ENCODE measurements at regions not wholly inside any gene's neighbourhood (a gene's known extent, or its start where the extent isn't known, plus 50 kb on each side); places are given as distances from the start of the nearest gene placed in this dataset.
"Not testable (repeated sequence)": the region's sequence is repeated elsewhere in the genome, so short reads cannot be mapped to it uniquely, and the experiment has no call there.

DNA sequence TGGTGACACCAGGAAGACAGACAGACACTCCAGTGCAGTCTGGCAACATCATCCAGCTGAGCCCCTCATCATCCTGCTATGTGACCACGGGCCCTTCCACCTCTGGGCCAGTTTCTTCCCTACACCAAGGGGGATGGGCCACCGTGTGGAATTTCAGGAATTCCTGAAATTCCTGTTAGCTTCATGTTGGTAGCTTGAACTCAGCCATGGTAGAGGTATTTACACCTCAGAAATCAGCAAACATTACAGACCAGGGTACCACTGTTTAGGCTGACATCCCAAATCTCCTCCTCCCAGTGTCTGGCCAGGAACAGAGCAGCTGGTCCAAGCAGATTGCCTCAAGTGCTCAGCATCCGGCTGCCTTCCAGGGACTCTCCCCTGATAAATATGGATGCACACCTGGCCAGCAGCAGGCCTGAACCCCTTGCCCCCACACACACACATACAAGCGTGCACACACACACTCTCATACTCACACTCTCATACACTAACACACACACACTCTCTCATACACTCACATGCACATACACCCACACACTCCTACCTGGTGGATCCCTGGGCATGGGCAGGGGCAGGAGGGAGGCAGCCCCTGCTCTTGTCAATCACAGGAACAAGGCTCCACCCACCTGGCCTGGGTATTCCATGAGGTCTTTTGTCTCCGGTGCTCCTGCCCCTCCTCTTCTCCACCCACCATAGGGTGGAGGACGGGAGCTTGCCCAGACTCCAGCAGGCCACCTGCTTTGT, 85.2 kb downstream of the BUD13 start:
- intact Hi-C loops (cut with DNase I): no loop called here
- H3K4me1 ChIP-seq: no peaks in the 10 kb centered on the region
- no peaks in the 10 kb centered on the region for H3K27me3 ChIP-seq
- H3K27ac ChIP-seq: no peak overlapping the region
- no peaks in the 10 kb centered on the region for H3K36me3 ChIP-seq
- DNase-seq (ENCODE audit: extremely low spot score in 2 of 2): peak; percentile 56 to 79
- no peak for TF ChIP-seq POLR2A (IDR thresholded peaks at IDR 0.05)
- no peak for TF ChIP-seq POLR2AphosphoS5 (IDR thresholded peaks at IDR 0.05; ENCODE audit: insufficient read depth in 1 of 2, low read depth in 1 of 2)
- no peak for TF ChIP-seq CTCF (IDR thresholded peaks at IDR 0.05)
- H3K9me3 ChIP-seq: no peaks in the 10 kb centered on the region
- H3K4me3 ChIP-seq: no peak overlapping the region

GRCh38 chr11:116686866-116687265, 85.9 kb downstream of the BUD13 start:
- TF ChIP-seq POLR2A (IDR thresholded peaks at IDR 0.05) (no peak), POLR2AphosphoS5 (IDR thresholded peaks at IDR 0.05; ENCODE audit: insufficient read depth in 1 of 2, low read depth in 1 of 2) (no peak), CTCF (IDR thresholded peaks at IDR 0.05) (no peak)
- H3K27ac ChIP-seq: no peak overlapping the region
- intact Hi-C loops (cut with DNase I): no loop called here
- no peak overlapping the region for H3K4me3 ChIP-seq
- no peaks in the 10 kb centered on the region for H3K27me3 ChIP-seq
- H3K9me3 ChIP-seq: no peaks in the 10 kb centered on the region
- H3K4me1 ChIP-seq: no peaks in the 10 kb centered on the region
- no peaks in the 10 kb centered on the region for H3K36me3 ChIP-seq
- DNase-seq (ENCODE audit: extremely low spot score in 2 of 2): peak; percentile 64 to 70

GRCh38 chr11:116683982-116684381, 88.8 kb downstream of the BUD13 start:
- intact Hi-C loops (cut with DNase I): no loop called here
- H3K27me3 ChIP-seq: no peaks in the 10 kb centered on the region
- H3K9me3 ChIP-seq: no peaks in the 10 kb centered on the region
- DNase-seq (ENCODE audit: extremely low spot score in 2 of 2): no peak
- H3K4me3 ChIP-seq: no peak overlapping the region
- no peaks in the 10 kb centered on the region for H3K4me1 ChIP-seq
- no peak for TF ChIP-seq POLR2A (IDR thresholded peaks at IDR 0.05)
- TF ChIP-seq CTCF (IDR thresholded peaks at IDR 0.05): no peak
- no peak overlapping the region for H3K27ac ChIP-seq
- H3K36me3 ChIP-seq: no peaks in the 10 kb centered on the region

DNA sequence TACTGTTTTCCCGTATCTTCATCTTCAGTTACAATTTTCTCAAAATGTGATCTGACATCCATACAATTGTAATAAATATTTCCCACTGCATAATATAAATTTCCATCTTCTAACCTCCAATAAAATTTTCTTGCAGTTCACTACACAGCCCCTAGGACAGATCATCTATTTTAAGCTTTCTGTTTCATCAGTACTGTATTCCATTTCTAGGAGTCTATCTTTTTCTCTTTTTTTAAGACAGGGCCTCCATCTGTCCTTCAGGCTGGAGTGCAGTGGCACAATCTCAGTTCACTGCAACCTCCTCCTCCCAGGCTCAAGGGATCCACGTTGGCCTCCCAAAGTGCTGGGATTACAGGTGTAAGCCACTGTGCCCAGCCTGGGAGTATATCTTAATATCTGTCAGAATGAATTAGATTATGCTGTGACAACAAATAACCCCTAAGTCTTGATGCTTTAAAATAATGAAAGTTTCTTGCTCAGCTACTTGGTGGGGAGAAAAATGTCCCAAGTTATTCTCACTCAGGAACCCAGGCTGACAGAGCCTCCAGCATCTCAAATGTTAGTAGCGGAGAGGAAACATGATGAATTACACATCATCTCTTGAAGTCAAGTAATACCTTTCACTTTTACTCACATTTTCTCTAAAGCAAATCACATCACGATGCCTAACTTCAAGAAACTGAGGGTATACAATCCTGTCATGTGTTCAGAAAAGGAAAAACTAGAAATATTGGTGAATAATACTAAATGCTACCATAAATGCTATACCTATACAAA, 92.2 kb downstream of the BUD13 start:
- Histone ChIP-seq H3K36me3 (no peaks in the 10 kb centered on the region), H3K27me3 (no peaks in the 10 kb centered on the region), H3K4me3 (no peak overlapping the region), H3K4me1 (no peaks in the 10 kb centered on the region), H3K9me3 (no peaks in the 10 kb centered on the region), H3K27ac (no peak overlapping the region)
- no peak for DNase-seq (ENCODE audit: extremely low spot score in 2 of 2)
- intact Hi-C loops (cut with DNase I): no loop called here
- TF ChIP-seq POLR2A (IDR thresholded peaks at IDR 0.05) (no peak), CTCF (IDR thresholded peaks at IDR 0.05) (no peak), POLR2AphosphoS5 (IDR thresholded peaks at IDR 0.05; ENCODE audit: insufficient read depth in 1 of 2, low read depth in 1 of 2) (no peak)

- no peak overlapping the region for H3K27ac ChIP-seq
- intact Hi-C loops (cut with DNase I): no loop called here
- H3K9me3 ChIP-seq: no peaks in the 10 kb centered on the region
- no peaks in the 10 kb centered on the region for H3K4me1 ChIP-seq
- DNase-seq (ENCODE audit: extremely low spot score in 2 of 2): peak in 1 of 2 donors; percentile 42
- H3K27me3 ChIP-seq: no peaks in the 10 kb centered on the region
- no peaks in the 10 kb centered on the region for H3K36me3 ChIP-seq
- TF ChIP-seq CTCF (IDR thresholded peaks at IDR 0.05): no peak
- no peak for TF ChIP-seq POLR2AphosphoS5 (IDR thresholded peaks at IDR 0.05; ENCODE audit: insufficient read depth in 1 of 2, low read depth in 1 of 2)
- no peak for TF ChIP-seq POLR2A (IDR thresholded peaks at IDR 0.05)
- no peak overlapping the region for H3K4me3 ChIP-seq
These were observed 93.9 kb downstream of the BUD13 start for GRCh38 chr11:116678887-116679286.

DNA sequence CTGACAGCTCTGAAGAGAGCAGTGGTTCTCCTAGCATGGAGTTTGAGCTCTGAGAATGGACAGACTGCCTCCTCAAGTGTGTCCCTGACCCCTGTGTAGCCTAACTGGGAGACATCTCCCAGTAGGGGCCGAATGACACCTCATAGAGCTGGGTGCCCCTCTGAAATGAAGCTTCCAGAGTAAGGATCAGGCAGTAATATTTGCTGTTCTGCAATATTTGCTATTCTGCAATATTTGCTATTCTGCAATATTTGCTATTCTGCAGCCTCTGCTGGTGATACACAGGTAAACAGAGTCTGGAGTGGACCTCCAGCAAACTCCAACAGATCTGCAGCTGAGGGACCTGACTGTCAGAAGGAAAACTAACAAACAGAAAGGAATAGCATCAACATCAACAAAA, 105.5 kb downstream of the BUD13 start:
- H3K36me3 ChIP-seq; H3K27ac ChIP-seq; intact Hi-C loops (cut with DNase I); H3K9me3 ChIP-seq; H3K4me3 ChIP-seq; DNase-seq (ENCODE audit: extremely low spot score in 2 of 2); H3K4me1 ChIP-seq; H3K27me3 ChIP-seq: not testable (repeated sequence)

DNA sequence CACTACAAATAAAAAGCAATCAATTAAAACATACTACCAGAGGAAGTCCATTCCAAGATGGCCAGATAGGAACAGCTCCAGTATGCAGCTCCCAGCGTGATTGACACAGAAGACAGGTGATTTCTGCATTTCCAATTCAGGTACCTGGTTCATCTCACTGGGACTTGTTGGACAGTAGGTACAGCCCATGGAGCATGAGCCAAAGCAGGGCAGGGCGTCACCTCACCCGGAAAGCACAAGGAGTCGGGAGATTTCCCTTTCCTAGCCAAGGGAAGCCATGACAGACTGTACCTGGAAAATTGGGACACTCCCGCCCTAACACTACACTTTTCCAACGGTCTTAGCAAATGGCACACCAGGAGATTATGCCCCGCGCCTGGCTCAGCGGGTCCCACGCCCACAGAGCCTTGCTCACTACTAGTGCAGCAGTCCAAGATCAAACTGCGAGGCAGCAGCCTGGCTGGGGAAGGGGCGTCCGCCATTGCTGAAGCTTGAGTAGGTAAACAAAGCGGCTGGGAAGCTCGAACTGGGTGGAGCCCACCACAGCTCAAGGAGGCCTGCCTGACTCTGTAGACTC, 106.0 kb downstream of the BUD13 start:
- H3K27ac ChIP-seq; H3K4me1 ChIP-seq; H3K36me3 ChIP-seq; H3K9me3 ChIP-seq; H3K4me3 ChIP-seq; intact Hi-C loops (cut with DNase I); H3K27me3 ChIP-seq: not testable (repeated sequence)
- DNase-seq (ENCODE audit: extremely low spot score in 2 of 2): peak; percentile 22 to 40
